Mesothelial cell of epicardium (in vitro differentiated cells): ENCODE measurements at regions not wholly inside any gene's neighbourhood (a gene's known extent, or its start where the extent isn't known, plus 50 kb on each side); places are given as distances from the start of the nearest gene placed in this dataset.

Experiments
- DNase-seq, 2 experiments: peaks; one replicate each; pipeline ENCODE4 v3.0.0; 2021; ENCODE audit warnings: low spot score in 2 of 2; ENCODE audit not compliant: unreplicated experiment in 2 of 2
- H3K27ac Mint-ChIP-seq: 2 replicates; pipeline ENCODE4 v1.8.0; 2021; ENCODE audit warnings: mixed read lengths
- H3K27me3 Mint-ChIP-seq: 2 replicates; pipeline ENCODE4 v1.8.0; 2021; ENCODE audit warnings: low read depth, mixed read lengths
- H3K36me3 Mint-ChIP-seq: 2 replicates; pipeline ENCODE4 v1.8.0; 2021; ENCODE audit warnings: mixed read lengths
- H3K4me1 Mint-ChIP-seq: 2 replicates; pipeline ENCODE4 v1.8.0; 2021; ENCODE audit warnings: mixed read lengths
- H3K4me3 Mint-ChIP-seq: 2 replicates; pipeline ENCODE4 v1.8.0; 2021; ENCODE audit warnings: mild to moderate bottlenecking, moderate library complexity, mixed read lengths
- H3K9me3 Mint-ChIP-seq: 2 replicates; pipeline ENCODE4 v1.8.0; 2021; ENCODE audit warnings: mixed read lengths
- CTCF ChIP-seq: fragments of 200-600 bp; sonication (generic); IDR thresholded peaks from one replicate; pipeline ENCODE4 v1.5.0; 2021; ENCODE audit warnings: antibody characterized with exemption; ENCODE audit not compliant: unreplicated experiment

- no peak overlapping the region for H3K4me3 Mint-ChIP-seq
- H3K27ac Mint-ChIP-seq = no peak overlapping the region
Measured at GRCh38 chr5:74334762-74335384, 305.7 kb downstream of the ENC1 start.

GRCh38 chr5:74334062-74334761 lies 306.3 kb downstream of the ENC1 start:
- no peak for TF ChIP-seq CTCF
- Mint-ChIP-seq H3K27ac (no peak overlapping the region), H3K36me3 (no peaks in the 10 kb centered on the region), H3K4me3 (no peak overlapping the region), H3K9me3 (no peaks in the 10 kb centered on the region), H3K27me3 (no peaks in the 10 kb centered on the region), H3K4me1 (peaks cover 61% of the 10 kb centered on the region)
- no peak for DNase-seq

More at GRCh38 chr5:74334762-74335384, 305.7 kb downstream of the ENC1 start:
- Mint-ChIP-seq H3K27me3 (no peaks in the 10 kb centered on the region), H3K9me3 (no peaks in the 10 kb centered on the region), H3K36me3 (no peaks in the 10 kb centered on the region), H3K4me1 (peaks cover 61% of the 10 kb centered on the region)
- TF ChIP-seq CTCF = no peak
- DNase-seq = no peak

- Mint-ChIP-seq H3K27me3 (no peaks in the 10 kb centered on the region), H3K9me3 (no peaks in the 10 kb centered on the region), H3K4me3 (no peak overlapping the region), H3K4me1 (peaks cover 61% of the 10 kb centered on the region), H3K27ac (no peak overlapping the region), H3K36me3 (no peaks in the 10 kb centered on the region)
- DNase-seq = no peak
- TF ChIP-seq CTCF = no peak
Measured at GRCh38 chr5:74333430-74333829, 307.1 kb downstream of the ENC1 start.

DNA sequence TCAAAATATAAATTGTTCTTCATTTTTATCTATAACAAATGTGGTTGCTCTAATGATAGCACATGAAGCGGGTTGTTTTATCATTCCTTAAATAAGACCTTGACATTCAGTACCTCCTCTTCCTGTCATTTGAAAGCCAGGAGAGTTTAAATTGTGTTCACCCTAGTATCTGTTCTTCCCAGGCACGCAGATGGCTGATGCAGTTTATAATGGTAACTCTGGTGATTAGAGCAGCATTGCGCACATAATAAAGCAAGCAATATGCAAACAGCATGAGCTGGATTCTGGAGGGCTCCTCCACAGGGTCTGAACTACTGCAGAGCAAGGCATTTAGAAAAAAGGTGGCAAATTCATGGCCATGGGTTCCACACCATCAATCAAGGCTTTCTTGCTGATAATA lies 307.8 kb downstream of the ENC1 start:
- TF ChIP-seq CTCF = no peak
- H3K4me1 Mint-ChIP-seq = peaks cover 64% of the 10 kb centered on the region
- H3K36me3 Mint-ChIP-seq = no peaks in the 10 kb centered on the region
- H3K27me3 Mint-ChIP-seq = no peaks in the 10 kb centered on the region
- DNase-seq = no peak
- H3K4me3 Mint-ChIP-seq = no peak overlapping the region
- H3K27ac Mint-ChIP-seq = peak overlapping the region; percentile 21
- H3K9me3 Mint-ChIP-seq = no peaks in the 10 kb centered on the region

DNA sequence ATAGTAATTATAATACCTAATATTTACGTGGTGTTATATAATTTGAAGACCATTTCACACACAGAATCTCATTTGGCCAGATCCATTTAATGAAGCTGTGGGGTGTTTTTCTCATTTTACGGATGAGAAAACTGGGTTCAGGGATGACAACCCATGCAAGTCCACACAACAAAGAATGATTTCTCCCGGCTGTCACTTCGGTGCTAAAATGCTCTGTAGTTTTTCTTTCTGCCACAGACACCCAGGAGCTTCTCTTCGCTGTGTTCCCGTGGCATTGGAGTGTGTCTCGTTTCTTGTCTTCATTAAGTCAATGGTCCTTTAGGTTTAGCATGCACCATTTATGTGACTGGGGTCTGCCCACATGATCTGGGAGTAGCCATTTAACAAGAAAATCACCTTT lies 308.5 kb downstream of the ENC1 start:
- H3K27ac Mint-ChIP-seq = no peak overlapping the region
- H3K4me1 Mint-ChIP-seq = peaks cover 64% of the 10 kb centered on the region
- no peaks in the 10 kb centered on the region for H3K27me3 Mint-ChIP-seq
- H3K4me3 Mint-ChIP-seq = no peak overlapping the region
- DNase-seq = no peak
- no peak for TF ChIP-seq CTCF
- H3K9me3 Mint-ChIP-seq = no peaks in the 10 kb centered on the region
- no peaks in the 10 kb centered on the region for H3K36me3 Mint-ChIP-seq
